ENCODE measurements at regions not wholly inside any gene's neighbourhood (a gene's known extent, or its start where the extent isn't known, plus 50 kb on each side); places are given as distances from the start of the nearest gene placed in this dataset.

GRCh38 chr11:60633645-60634044 is 65.8 kb upstream of the MS4A8 start:
- ATAC-seq, result no peak
- Histone ChIP-seq H3F3A (replicated peaks; ENCODE audit: low read depth) (no peaks in the 10 kb centered on the region), H3K4me3 (no peak overlapping the region), H3K4me2 (no peak overlapping the region), H2AFZ (no peak overlapping the region), H3K27ac (ENCODE audit: low read depth) (no peak overlapping the region), H3K36me3 (ENCODE audit: insufficient read depth) (no peaks in the 10 kb centered on the region), H4K20me1 (replicated peaks; ENCODE audit: insufficient read depth) (no peaks in the 10 kb centered on the region), H3K79me2 (replicated peaks; ENCODE audit: insufficient read depth) (no peaks in the 10 kb centered on the region), H3K4me1 (ENCODE audit: insufficient read depth) (no peaks in the 10 kb centered on the region), H3K9me2 (ENCODE audit: insufficient read depth) (peaks cover 6% of the 10 kb centered on the region; the same call in 1 of the 2 replicates), H3K27me3 (ENCODE audit: insufficient read depth) (no peaks in the 10 kb centered on the region)
- no peak overlapping the region for H3K4me3 Mint-ChIP-seq
- peaks cover 2% of the 10 kb centered on the region for H3K27me3 Mint-ChIP-seq (ENCODE audit: insufficient read depth, low read depth, poor library complexity)
- DNase-seq (ENCODE audit: low spot score), result no peak
- H3K9me3 Mint-ChIP-seq, result peaks cover 16% of the 10 kb centered on the region; the same call in 2 of the 3 replicates
- no peaks in the 10 kb centered on the region; the same call in 1 of the 3 replicates for H3K36me3 Mint-ChIP-seq (ENCODE audit: low read depth)
- no peaks in the 10 kb centered on the region for H3K4me1 Mint-ChIP-seq
- H3K27ac Mint-ChIP-seq, result no peak overlapping the region
- TF ChIP-seq REST (IDR thresholded peaks at IDR 0.05; ENCODE audit: unreplicated experiment) (no peak), NANOG (IDR thresholded peaks at IDR 0.05; ENCODE audit: borderline replicate concordance) (no peak), EZH2phosphoT487 (IDR thresholded peaks at IDR 0.05; ENCODE audit: unreplicated experiment) (no peak), ZNF331 (CRISPR knock-in tag; IDR thresholded peaks at IDR 0.05; ENCODE audit: low read depth) (no peak), EZH2 (IDR thresholded peaks at IDR 0.05; ENCODE audit: low read depth, unreplicated experiment) (no peak), JUNB (IDR thresholded peaks at IDR 0.05; ENCODE audit: unreplicated experiment) (no peak)
- TF ChIP-seq, protein P1, sequence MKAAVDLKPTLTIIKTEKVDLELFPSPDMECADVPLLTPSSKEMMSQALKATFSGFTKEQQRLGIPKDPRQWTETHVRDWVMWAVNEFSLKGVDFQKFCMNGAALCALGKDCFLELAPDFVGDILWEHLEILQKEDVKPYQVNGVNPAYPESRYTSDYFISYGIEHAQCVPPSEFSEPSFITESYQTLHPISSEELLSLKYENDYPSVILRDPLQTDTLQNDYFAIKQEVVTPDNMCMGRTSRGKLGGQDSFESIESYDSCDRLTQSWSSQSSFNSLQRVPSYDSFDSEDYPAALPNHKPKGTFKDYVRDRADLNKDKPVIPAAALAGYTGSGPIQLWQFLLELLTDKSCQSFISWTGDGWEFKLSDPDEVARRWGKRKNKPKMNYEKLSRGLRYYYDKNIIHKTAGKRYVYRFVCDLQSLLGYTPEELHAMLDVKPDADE (IDR thresholded peaks at IDR 0.05), result no peak

DNA sequence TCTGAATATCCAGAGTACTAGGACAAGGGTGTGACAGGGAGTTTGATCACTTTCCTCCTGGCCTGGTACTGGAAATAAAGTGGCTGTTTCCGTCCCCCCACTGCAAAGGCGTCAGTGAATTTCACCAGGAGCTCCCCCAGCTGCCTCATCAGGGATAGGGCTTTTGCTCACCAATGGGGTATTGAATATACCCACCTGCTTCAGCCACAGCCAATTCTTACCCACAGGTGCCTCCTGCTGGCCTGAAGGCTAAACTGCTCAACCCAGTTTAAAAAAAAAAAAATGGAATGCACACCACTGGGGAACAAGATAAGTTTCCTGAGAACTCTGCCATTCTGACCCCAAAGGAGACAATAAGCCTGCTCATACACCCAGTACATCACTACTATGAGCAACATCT is 65.3 kb upstream of the MS4A8 start:
- ATAC-seq (peak; percentile 93), DNase-seq (ENCODE audit: low spot score) (peak; percentile 74)
- Mint-ChIP-seq H3K27me3 (ENCODE audit: insufficient read depth, low read depth, poor library complexity) (peaks cover 2% of the 10 kb centered on the region), H3K4me1 (no peaks in the 10 kb centered on the region), H3K9me3 (peaks cover 16% of the 10 kb centered on the region; the same call in 2 of the 3 replicates), H3K27ac (no peak overlapping the region), H3K36me3 (ENCODE audit: low read depth) (no peaks in the 10 kb centered on the region; the same call in 1 of the 3 replicates), H3K4me3 (no peak overlapping the region)
- Histone ChIP-seq H2AFZ (no peak overlapping the region), H3K4me2 (no peak overlapping the region), H3K36me3 (ENCODE audit: insufficient read depth) (no peaks in the 10 kb centered on the region), H3K27ac (ENCODE audit: low read depth) (no peak overlapping the region), H3K9me2 (ENCODE audit: insufficient read depth) (peaks cover 6% of the 10 kb centered on the region; the same call in 1 of the 2 replicates), H3K79me2 (replicated peaks; ENCODE audit: insufficient read depth) (no peaks in the 10 kb centered on the region), H3K4me1 (ENCODE audit: insufficient read depth) (no peaks in the 10 kb centered on the region), H3K27me3 (ENCODE audit: insufficient read depth) (no peaks in the 10 kb centered on the region), H4K20me1 (replicated peaks; ENCODE audit: insufficient read depth) (no peaks in the 10 kb centered on the region), H3F3A (replicated peaks; ENCODE audit: low read depth) (no peaks in the 10 kb centered on the region), H3K4me3 (no peak overlapping the region)
- TF ChIP-seq ZNF114 (CRISPR knock-in tag; IDR thresholded peaks at IDR 0.05) (no peak), CTCF (conservative IDR thresholded peaks at IDR 0.05; ENCODE audit: low read depth in 2 of 2) (peak; percentile 74 to 80)
